Mesenchymal stem cell (in vitro differentiated cells and primary cell): ENCODE measurements at regions not wholly inside any gene's neighbourhood (a gene's known extent, or its start where the extent isn't known, plus 50 kb on each side); places are given as distances from the start of the nearest gene placed in this dataset.

Experiments used
- DNase-seq: peaks from one replicate; pipeline ENCODE4 v3.0.0-alpha.2; 2013
- H2AFZ ChIP-seq: one replicate; pipeline ENCODE4 v1.6.1; 2013; ENCODE audit warnings: low read depth, mild to moderate bottlenecking, control low read depth, inconsistent platforms, low read length, moderate library complexity
- H2AK5ac ChIP-seq: 2 replicates; pipeline ENCODE4 v1.6.1; 2013; ENCODE audit warnings: low read length, moderate library complexity, mild to moderate bottlenecking, inconsistent platforms; ENCODE audit not compliant: severe bottlenecking
- H2BK120ac ChIP-seq: one replicate; pipeline ENCODE4 v1.6.1; 2013; ENCODE audit warnings: low read depth, mild to moderate bottlenecking, inconsistent platforms, low read length, moderate library complexity
- H2BK12ac ChIP-seq, 2 experiments: one replicate each; pipeline ENCODE4 v1.6.1; 2013; ENCODE audit warnings: inconsistent platforms in 2 of 2, low read length in 2 of 2, mild to moderate bottlenecking in 2 of 2, moderate library complexity in 2 of 2, control low read depth in 1 of 2
- H2BK15ac ChIP-seq: one replicate; pipeline ENCODE4 v1.6.1; 2013; ENCODE audit warnings: mild to moderate bottlenecking, low read depth, inconsistent platforms; ENCODE audit not compliant: poor library complexity, severe bottlenecking
- H2BK5ac ChIP-seq: 2 replicates; pipeline ENCODE4 v1.6.1; 2013; ENCODE audit warnings: low read depth, mild to moderate bottlenecking, low read length, control low read depth, inconsistent platforms; ENCODE audit not compliant: poor library complexity, severe bottlenecking
- H3K14ac ChIP-seq, 2 experiments: one replicate each; pipeline ENCODE4 v1.6.1; 2013; ENCODE audit warnings: inconsistent platforms in 2 of 2, low read length in 2 of 2, control low read depth in 1 of 2, mild to moderate bottlenecking in 1 of 2, moderate library complexity in 1 of 2
- H3K18ac ChIP-seq, 2 experiments: one replicate each; pipeline ENCODE4 v1.6.1; 2013; ENCODE audit warnings: inconsistent platforms in 2 of 2, low read length in 2 of 2, control low read depth in 1 of 2, low read depth in 1 of 2, mild to moderate bottlenecking in 1 of 2
- H3K23ac ChIP-seq, 2 experiments: one replicate each; pipeline ENCODE4 v1.6.1; 2013; ENCODE audit warnings: inconsistent platforms in 2 of 2, low read length in 2 of 2, mild to moderate bottlenecking in 2 of 2, moderate library complexity in 2 of 2, control low read depth in 1 of 2
- H3K27ac ChIP-seq: 2 replicates; pipeline ENCODE4 v1.5.1; 2013; ENCODE audit warnings: mild to moderate bottlenecking, moderate library complexity, low read length, control low read depth, inconsistent platforms; ENCODE audit not compliant: poor library complexity, severe bottlenecking
- H3K27me3 ChIP-seq, 2 experiments: 2 replicates each; pipeline versions ENCODE4 v1.6.1 to v1.7.0; 2013; ENCODE audit warnings: low read length in 2 of 2, mild to moderate bottlenecking in 2 of 2, moderate library complexity in 2 of 2, control low read depth in 1 of 2, inconsistent platforms in 1 of 2; ENCODE audit not compliant: control insufficient read depth in 1 of 2, insufficient read depth in 1 of 2
- H3K36me3 ChIP-seq, 2 experiments: 2 replicates each; pipeline versions ENCODE4 v1.6.1 to v1.7.0; 2013; ENCODE audit warnings: low read length in 2 of 2, control low read depth in 1 of 2, inconsistent platforms in 1 of 2, low read depth in 1 of 2, mild to moderate bottlenecking in 1 of 2; ENCODE audit not compliant: insufficient read depth in 2 of 2, control insufficient read depth in 1 of 2
- H3K4ac ChIP-seq, 2 experiments: one replicate each; pipeline ENCODE4 v1.6.1; 2013; ENCODE audit warnings: inconsistent platforms in 2 of 2, low read length in 2 of 2, mild to moderate bottlenecking in 2 of 2, moderate library complexity in 2 of 2, control low read depth in 1 of 2, low read depth in 1 of 2
- H3K4me1 ChIP-seq: 2 replicates; pipeline ENCODE4 v1.6.1; 2013; ENCODE audit warnings: low read depth, low read length, control low read depth; ENCODE audit not compliant: control insufficient read depth, insufficient read depth
- H3K4me2 ChIP-seq: 2 replicates; pipeline ENCODE4 v1.6.1; 2013; ENCODE audit warnings: low read length, mild to moderate bottlenecking, inconsistent platforms; ENCODE audit not compliant: poor library complexity, severe bottlenecking
- H3K4me3 ChIP-seq, 2 experiments: 2 replicates each; pipeline versions ENCODE4 v1.5.1 to v1.7.0; 2013; ENCODE audit warnings: low read length in 2 of 2, mild to moderate bottlenecking in 2 of 2, control low read depth in 1 of 2, low read depth in 1 of 2; ENCODE audit not compliant: insufficient read depth in 1 of 2
- H3K79me1 ChIP-seq: replicated peaks from 2 replicates; pipeline ENCODE4 v1.6.1; 2013; ENCODE audit warnings: mild to moderate bottlenecking, control low read depth, low read length, inconsistent platforms; ENCODE audit not compliant: poor library complexity, severe bottlenecking
- H3K9ac ChIP-seq: 2 replicates; pipeline ENCODE4 v1.7.0; 2013; ENCODE audit warnings: mild to moderate bottlenecking, low read length, moderate library complexity
- H3K9me3 ChIP-seq: 2 replicates; pipeline ENCODE4 v1.7.0; 2013; ENCODE audit warnings: mild to moderate bottlenecking, low read length; ENCODE audit not compliant: control insufficient read depth
- H4K8ac ChIP-seq: one replicate; pipeline ENCODE4 v1.6.1; 2013; ENCODE audit warnings: inconsistent platforms, mild to moderate bottlenecking, low read length, moderate library complexity
- H4K91ac ChIP-seq: one replicate; pipeline ENCODE4 v1.6.1; 2013; ENCODE audit warnings: mild to moderate bottlenecking, low read length, inconsistent platforms
- WGBS: methylation state at CpG from one replicate; pipeline ENCODE4 v1.1.7; 2013; ENCODE audit warnings: mixed read lengths; 5-methylcytosine and 5-hydroxymethylcytosine counted together

DNA sequence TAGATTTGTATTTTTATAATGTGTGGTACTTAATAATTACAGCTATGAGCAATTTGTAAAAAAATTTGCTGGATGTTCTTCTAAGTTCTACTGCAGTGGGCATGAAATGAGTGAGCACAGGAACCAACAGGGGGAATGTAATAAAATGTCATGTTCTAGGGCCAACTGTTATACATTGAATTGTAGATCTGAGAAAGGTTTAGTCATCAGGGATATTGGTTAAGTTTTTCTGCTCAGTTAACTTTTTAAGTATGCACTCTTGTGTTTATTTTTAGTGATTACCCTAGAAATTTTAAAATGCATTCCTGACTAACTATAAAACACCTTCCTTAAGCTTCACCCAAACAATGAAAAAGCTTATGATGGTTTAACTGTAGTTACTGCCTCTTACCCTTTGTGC, 101.8 kb downstream of the CAND1 start:
- no peak overlapping the region for H2AK5ac ChIP-seq
- no peaks in the 10 kb centered on the region for H3K27me3 ChIP-seq
- no peak overlapping the region for H2AFZ ChIP-seq
- H2BK12ac ChIP-seq, result no peak overlapping the region
- H3K4me1 ChIP-seq, result peaks cover 13% of the 10 kb centered on the region
- H2BK120ac ChIP-seq, result no peak overlapping the region
- no peaks in the 10 kb centered on the region for H3K36me3 ChIP-seq
- no peak overlapping the region for H4K8ac ChIP-seq
- H3K79me1 ChIP-seq, result no peaks in the 10 kb centered on the region
- H3K4me3 ChIP-seq, result no peak overlapping the region
- H3K4me2 ChIP-seq, result no peak overlapping the region
- no peak overlapping the region for H3K27ac ChIP-seq
- peak overlapping the region; percentile 14 for H3K9ac ChIP-seq
- H3K23ac ChIP-seq, result no peak overlapping the region
- H3K4ac ChIP-seq, result no peak overlapping the region
- H2BK5ac ChIP-seq, result no peak overlapping the region
- no peak overlapping the region for H2BK15ac ChIP-seq
- no peak for DNase-seq
- no peak overlapping the region for H3K14ac ChIP-seq
- H3K9me3 ChIP-seq, result no peaks in the 10 kb centered on the region
- H4K91ac ChIP-seq, result no peak overlapping the region
- H3K18ac ChIP-seq, result no peak overlapping the region

DNA sequence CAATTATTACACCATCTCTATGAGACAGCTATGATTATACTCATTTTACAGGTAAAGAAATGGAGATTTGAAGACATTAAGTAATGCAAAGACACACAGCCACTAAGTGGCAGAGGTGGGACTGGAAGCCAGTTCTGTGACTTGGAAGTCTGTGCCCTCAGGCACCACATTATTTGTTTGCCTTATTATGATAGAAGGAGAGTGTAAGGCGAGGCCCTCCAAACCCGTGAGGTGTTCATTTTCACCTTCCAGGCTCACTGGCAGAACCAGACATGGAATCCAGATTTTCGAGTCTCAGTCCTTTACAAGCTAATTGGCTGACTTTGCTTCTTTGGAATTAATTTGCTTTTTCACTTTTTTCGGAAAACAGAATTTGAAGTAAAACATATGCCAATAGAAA, 107.9 kb downstream of the CAND1 start:
- H2BK120ac ChIP-seq, result no peak overlapping the region
- H2AK5ac ChIP-seq, result no peak overlapping the region
- no peaks in the 10 kb centered on the region for H3K79me1 ChIP-seq
- H3K4me2 ChIP-seq, result no peak overlapping the region
- H2BK12ac ChIP-seq, result no peak overlapping the region
- H3K18ac ChIP-seq, result no peak overlapping the region
- no peak overlapping the region for H2BK15ac ChIP-seq
- H2BK5ac ChIP-seq, result no peak overlapping the region
- no peaks in the 10 kb centered on the region for H3K9me3 ChIP-seq
- no peak overlapping the region for H3K14ac ChIP-seq
- no peaks in the 10 kb centered on the region for H3K4me1 ChIP-seq
- no peak overlapping the region for H3K23ac ChIP-seq
- no peak overlapping the region for H3K27ac ChIP-seq
- no peak overlapping the region for H2AFZ ChIP-seq
- H3K36me3 ChIP-seq, result no peaks in the 10 kb centered on the region
- H4K91ac ChIP-seq, result no peak overlapping the region
- DNase-seq, result no peak
- H3K9ac ChIP-seq, result no peak overlapping the region
- no peak overlapping the region for H3K4ac ChIP-seq
- no peak overlapping the region for H4K8ac ChIP-seq
- no peak overlapping the region for H3K4me3 ChIP-seq
- 90% methylated on average over 3 of the region's 4 CpGs for WGBS
- no peaks in the 10 kb centered on the region for H3K27me3 ChIP-seq

DNA sequence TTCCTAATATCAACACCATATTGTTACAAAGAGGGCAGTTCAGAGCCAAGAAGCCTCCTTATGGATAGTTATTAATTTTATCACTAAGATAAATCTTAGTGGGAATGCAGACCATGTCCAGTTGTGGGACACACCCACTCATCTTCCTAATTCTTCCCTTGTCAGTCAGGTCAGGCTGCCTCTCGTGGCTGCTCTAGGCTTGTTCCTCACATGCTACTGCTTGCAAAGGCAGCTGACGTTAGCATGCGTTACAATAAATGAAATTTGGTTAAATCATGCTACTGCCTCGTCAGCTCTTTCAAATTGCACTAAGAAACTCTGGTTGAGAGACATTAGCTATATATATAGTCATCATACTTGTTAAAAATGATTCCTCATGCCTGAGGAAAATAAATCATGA, 108.4 kb downstream of the CAND1 start:
- Histone ChIP-seq H3K27ac (no peak overlapping the region), H2AK5ac (no peak overlapping the region), H3K4ac (no peak overlapping the region), H3K18ac (no peak overlapping the region), H3K36me3 (no peaks in the 10 kb centered on the region), H3K9ac (no peak overlapping the region), H2BK5ac (no peak overlapping the region), H3K4me2 (no peak overlapping the region), H2BK12ac (no peak overlapping the region), H3K14ac (no peak overlapping the region), H3K9me3 (no peaks in the 10 kb centered on the region), H3K23ac (no peak overlapping the region), H3K27me3 (no peaks in the 10 kb centered on the region), H4K91ac (no peak overlapping the region), H4K8ac (no peak overlapping the region), H3K79me1 (no peaks in the 10 kb centered on the region), H2AFZ (no peak overlapping the region), H2BK15ac (no peak overlapping the region), H2BK120ac (no peak overlapping the region), H3K4me1 (no peaks in the 10 kb centered on the region), H3K4me3 (no peak overlapping the region)
- no peak for DNase-seq
- WGBS, result 80% methylated on average over 2 of the region's 4 CpGs

DNA sequence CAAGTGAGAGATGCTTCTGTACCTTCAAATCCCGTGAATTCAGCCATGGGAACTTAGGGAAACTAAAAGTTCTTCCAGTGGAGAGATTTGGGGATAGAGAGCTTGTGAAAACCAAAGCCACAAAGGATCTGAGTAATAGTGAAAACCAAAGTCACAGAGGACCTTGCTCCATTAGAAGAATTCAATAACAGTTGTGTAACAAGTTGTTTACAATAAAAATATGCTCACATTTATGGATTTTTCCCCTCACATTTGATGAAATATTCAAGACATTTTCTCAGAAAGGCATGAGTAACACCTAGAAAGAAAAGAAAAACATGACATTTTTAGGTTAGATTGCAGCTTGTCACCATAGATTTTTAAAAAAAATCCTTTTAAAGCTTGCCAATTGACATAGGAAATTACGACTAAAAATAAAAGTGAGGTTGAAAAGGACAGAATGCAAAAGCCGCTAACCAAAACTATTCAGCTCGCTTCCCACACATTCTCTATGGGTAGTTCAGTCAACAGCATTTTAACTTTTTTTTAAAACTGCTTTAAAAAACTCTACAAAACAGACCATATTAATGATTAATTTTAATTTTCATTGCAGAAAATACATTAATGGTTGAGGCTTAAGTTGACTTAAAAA, 113.2 kb downstream of the CAND1 start:
- no peaks in the 10 kb centered on the region for H3K27me3 ChIP-seq
- no peak overlapping the region for H2AK5ac ChIP-seq
- H3K4me2 ChIP-seq, result no peak overlapping the region
- H3K9me3 ChIP-seq, result no peaks in the 10 kb centered on the region
- no peaks in the 10 kb centered on the region for H3K4me1 ChIP-seq
- no peak overlapping the region for H2BK12ac ChIP-seq
- no peak overlapping the region for H2BK15ac ChIP-seq
- DNase-seq, result no peak
- H3K79me1 ChIP-seq, result no peaks in the 10 kb centered on the region
- no peak overlapping the region for H3K14ac ChIP-seq
- no peak overlapping the region for H3K4ac ChIP-seq
- no peak overlapping the region for H4K91ac ChIP-seq
- no peak overlapping the region for H2AFZ ChIP-seq
- no peaks in the 10 kb centered on the region for H3K36me3 ChIP-seq
- H3K23ac ChIP-seq, result no peak overlapping the region
- no peak overlapping the region for H3K18ac ChIP-seq
- H2BK120ac ChIP-seq, result no peak overlapping the region
- H3K27ac ChIP-seq, result no peak overlapping the region
- H3K4me3 ChIP-seq, result no peak overlapping the region
- 91% methylated on average over 4 of the region's 4 CpGs for WGBS
- H2BK5ac ChIP-seq, result no peak overlapping the region
- no peak overlapping the region for H4K8ac ChIP-seq
- H3K9ac ChIP-seq, result no peak overlapping the region
